Endodermal cell (in vitro differentiated cells): ENCODE measurements at regions not wholly inside any gene's neighbourhood (a gene's known extent, or its start where the extent isn't known, plus 50 kb on each side); places are given as distances from the start of the nearest gene placed in this dataset.

Experiments used
- DNase-seq: peaks from one replicate; pipeline ENCODE4 v3.0.0-alpha.2; 2017
- H3K27ac ChIP-seq: 2 replicates; pipeline ENCODE4 v1.5.1; 2013; ENCODE audit warnings: mild to moderate bottlenecking, low read depth, low read length, moderate library complexity
- H3K27me3 ChIP-seq: 2 replicates; pipeline ENCODE4 v1.6.1; 2013; ENCODE audit warnings: mild to moderate bottlenecking, low read length, moderate library complexity; ENCODE audit not compliant: insufficient read depth, control insufficient read depth, poor library complexity, severe bottlenecking
- H3K36me3 ChIP-seq: 2 replicates; pipeline ENCODE4 v1.7.0; 2013; ENCODE audit warnings: mild to moderate bottlenecking, low read length, moderate library complexity; ENCODE audit not compliant: control insufficient read depth, insufficient read depth
- H3K4me1 ChIP-seq: one replicate; pipeline ENCODE4 v1.7.0; 2013; ENCODE audit warnings: low read length; ENCODE audit not compliant: control insufficient read depth, insufficient read depth
- H3K4me3 ChIP-seq: 2 replicates; pipeline ENCODE4 v1.5.1; 2013; ENCODE audit warnings: mild to moderate bottlenecking, low read length, moderate library complexity
- H3K9ac ChIP-seq: 2 replicates; pipeline ENCODE4 v1.6.1; 2013; ENCODE audit warnings: mild to moderate bottlenecking, low read length, moderate library complexity; ENCODE audit not compliant: poor library complexity, severe bottlenecking; ENCODE audit errors: extremely low read depth
- H3K9me3 ChIP-seq: 2 replicates; pipeline ENCODE4 v1.6.1; 2013; ENCODE audit warnings: mild to moderate bottlenecking, low read length, moderate library complexity; ENCODE audit not compliant: control insufficient read depth
- H3K27ac Mint-ChIP-seq: 2 replicates; pipeline ENCODE4 v1.8.0; 2020; ENCODE audit warnings: mixed read lengths
- H3K27me3 Mint-ChIP-seq: 2 replicates; pipeline ENCODE4 v1.8.0; 2021; ENCODE audit warnings: mild to moderate bottlenecking, mixed read lengths; ENCODE audit not compliant: insufficient read depth
- H3K36me3 Mint-ChIP-seq: 2 replicates; pipeline ENCODE4 v1.8.0; 2020; ENCODE audit warnings: low read depth, mixed read lengths
- H3K4me1 Mint-ChIP-seq: 2 replicates; pipeline ENCODE4 v1.8.0; 2020; ENCODE audit warnings: mixed read lengths
- H3K4me3 Mint-ChIP-seq: 2 replicates; pipeline ENCODE4 v1.8.0; 2020; ENCODE audit warnings: mild to moderate bottlenecking, moderate library complexity, mixed read lengths
- H3K9me3 Mint-ChIP-seq: 2 replicates; pipeline ENCODE4 v1.8.0; 2020; ENCODE audit warnings: mild to moderate bottlenecking, mixed read lengths
- CTCF ChIP-seq: fragments of 200-600 bp; sonication (generic); conservative IDR thresholded peaks from 2 replicates; pipeline ENCODE4 v1.5.0; 2021; ENCODE audit warnings: antibody characterized with exemption, mild to moderate bottlenecking
- WGBS, 2 experiments: methylation state at CpG; one replicate each; pipeline versions ENCODE4 v1.1.5 to v1.1.7; 2013; ENCODE audit warnings: missing lambda C conversion rate in 2 of 2, mixed read lengths in 1 of 2; ENCODE audit not compliant: insufficient coverage in 1 of 2, insufficient read length in 1 of 2; 5-methylcytosine and 5-hydroxymethylcytosine counted together

- Histone ChIP-seq H3K9ac (no peak overlapping the region), H3K9me3 (no peaks in the 10 kb centered on the region), H3K27ac (no peak overlapping the region), H3K27me3 (no peaks in the 10 kb centered on the region), H3K4me1 (no peaks in the 10 kb centered on the region), H3K4me3 (no peak overlapping the region), H3K36me3 (no peaks in the 10 kb centered on the region)
- H3K27me3 Mint-ChIP-seq, result no peaks in the 10 kb centered on the region
- no peak overlapping the region for H3K4me3 Mint-ChIP-seq
- no peaks in the 10 kb centered on the region for H3K36me3 Mint-ChIP-seq
- 96 to 98% methylated on average over 6 of the region's 6 CpGs for WGBS, 2 experiments
- no peak for TF ChIP-seq CTCF
- H3K9me3 Mint-ChIP-seq, result no peaks in the 10 kb centered on the region
- H3K4me1 Mint-ChIP-seq, result peaks cover 7% of the 10 kb centered on the region
- DNase-seq, result no peak
- H3K27ac Mint-ChIP-seq, result no peak overlapping the region
These were observed 107.3 kb downstream of the UCHL5 start for GRCh38 chr1:192951691-192952460.

GRCh38 chr1:192952646-192953045, 106.5 kb downstream of the UCHL5 start:
- Mint-ChIP-seq H3K4me3 (no peak overlapping the region), H3K4me1 (peaks cover 6% of the 10 kb centered on the region)
- no peak overlapping the region for H3K27ac ChIP-seq

GRCh38 chr1:192954705-192955265, 104.4 kb downstream of the UCHL5 start:
- H3K27ac Mint-ChIP-seq, result no peak overlapping the region
- WGBS, 2 experiments, result 95 to 100% methylated on average over 3 to 7 of the region's 7 CpGs
- no peaks in the 10 kb centered on the region for H3K27me3 Mint-ChIP-seq
- no peaks in the 10 kb centered on the region for H3K36me3 ChIP-seq
- H3K4me1 Mint-ChIP-seq, result peaks cover 4% of the 10 kb centered on the region
- no peak overlapping the region for H3K27ac ChIP-seq
- no peaks in the 10 kb centered on the region for H3K27me3 ChIP-seq
- no peak overlapping the region for H3K4me3 Mint-ChIP-seq
- H3K9me3 ChIP-seq, result no peaks in the 10 kb centered on the region
- no peak overlapping the region for H3K4me3 ChIP-seq
- no peaks in the 10 kb centered on the region for H3K9me3 Mint-ChIP-seq
- no peak for TF ChIP-seq CTCF
- no peaks in the 10 kb centered on the region for H3K36me3 Mint-ChIP-seq
- no peak overlapping the region for H3K9ac ChIP-seq
- H3K4me1 ChIP-seq, result no peaks in the 10 kb centered on the region
- DNase-seq, result no peak

More at GRCh38 chr1:192952646-192953045, 106.5 kb downstream of the UCHL5 start:
- 92 to 94% methylated on average over 2 of the region's 2 CpGs for WGBS, 2 experiments
- H3K9me3 ChIP-seq, result no peaks in the 10 kb centered on the region
- Mint-ChIP-seq H3K9me3 (no peaks in the 10 kb centered on the region), H3K27ac (no peak overlapping the region), H3K36me3 (no peaks in the 10 kb centered on the region), H3K27me3 (no peaks in the 10 kb centered on the region)
- H3K4me1 ChIP-seq, result no peaks in the 10 kb centered on the region
- TF ChIP-seq CTCF, result no peak
- DNase-seq, result no peak
- H3K36me3 ChIP-seq, result no peaks in the 10 kb centered on the region
- H3K27me3 ChIP-seq, result no peaks in the 10 kb centered on the region
- no peak overlapping the region for H3K9ac ChIP-seq
- H3K4me3 ChIP-seq, result no peak overlapping the region
